GM12878 (cell line): ENCODE measurements at regions not wholly inside any gene's neighbourhood (a gene's known extent, or its start where the extent isn't known, plus 50 kb on each side); places are given as distances from the start of the nearest gene placed in this dataset.

Experiments used
- ATAC-seq: fragments of 200-7000 bp; cut with Tn5 transposase; 3 replicates; pipeline ENCODE4 v1.9.1; 2020; ENCODE audit warnings: mild to moderate bottlenecking, moderate library complexity
- BruUV-seq: library from RNA; stranded (reverse); fragments of 400-500 nt; replicated peaks from 2 replicates; lab custom pipeline; 2021; lab: Mats Ljungman, UMichigan
- CTCF ChIA-PET: fragments of 300-600 bp; sonication (Branson Sonifier 250); formaldehyde crosslinking; extraction: SDS; loops from one replicate; lab custom pipeline; 2021; ENCODE audit warnings: inconsistent platforms; lab: Yijun Ruan, JAX
- POLR2A ChIA-PET: fragments of 350-600 bp; formaldehyde crosslinking; extraction: SDS; loops from one replicate; lab custom pipeline; 2021; ENCODE audit warnings: inconsistent platforms; lab: Charles Lee
- RAD21 ChIA-PET: fragments of 300-600 bp; sonication (Branson Sonifier 250); formaldehyde crosslinking; loops from one replicate; lab custom pipeline; 2023; ENCODE audit warnings: antibody characterized with exemption; ENCODE audit not compliant: unreplicated experiment; lab: Charles Lee
- SMC1A ChIA-PET: fragments of 300-600 bp; sonication (Branson Sonifier 250); formaldehyde crosslinking; loops from one replicate; lab custom pipeline; 2023; ENCODE audit not compliant: unreplicated experiment, uncharacterized antibody; lab: Charles Lee
- DNase-seq: peaks from one replicate; pipeline ENCODE4 v3.0.0-alpha.2; 2011; ENCODE audit warnings: low read depth, low spot score
- FAIRE-seq: peaks from 3 replicates; lab custom pipeline; 2011; peaks lifted over from hg19 to GRCh38; lab: Jason Lieb, UNC
- H2AFZ ChIP-seq: 2 replicates; pipeline ENCODE4 v1.6.0; 2011; ENCODE audit warnings: low read depth, low read length, control low read depth; ENCODE audit not compliant: control insufficient read depth
- H3K27ac ChIP-seq: 2 replicates; pipeline ENCODE4 v1.5.1; 2011; ENCODE audit warnings: control low read depth; ENCODE audit not compliant: control insufficient read depth, insufficient read depth
- H3K27me3 ChIP-seq, 2 experiments: replicated peaks in 1 of 2; 2 replicates each; pipeline versions ENCODE4 v1.6.0 to v1.6.1; 2011; ENCODE audit warnings: low read length in 1 of 2; ENCODE audit not compliant: control insufficient read depth in 2 of 2, insufficient read depth in 2 of 2
- H3K36me3 ChIP-seq, 2 experiments: 2 replicates each; pipeline ENCODE4 v1.5.1; 2011; ENCODE audit warnings: low read length in 1 of 2; ENCODE audit not compliant: control insufficient read depth in 2 of 2, insufficient read depth in 2 of 2
- H3K4me1 ChIP-seq: 2 replicates; pipeline ENCODE4 v1.6.1; 2011; ENCODE audit warnings: mild to moderate bottlenecking, low read length, moderate library complexity, mixed read lengths; ENCODE audit not compliant: control insufficient read depth, insufficient read depth
- H3K4me2 ChIP-seq: 2 replicates; pipeline ENCODE4 v1.6.0; 2011; ENCODE audit warnings: control low read depth; ENCODE audit not compliant: control insufficient read depth, insufficient read depth
- H3K4me3 ChIP-seq: fragments of 200-600 bp; sonication (generic); 2 replicates; pipeline ENCODE4 v1.5.1; 2016
- H3K79me2 ChIP-seq: 2 replicates; pipeline ENCODE4 v1.6.0; 2011; ENCODE audit warnings: low read length; ENCODE audit not compliant: control insufficient read depth, insufficient read depth
- H3K9ac ChIP-seq: 2 replicates; pipeline ENCODE4 v1.8.0; 2011; ENCODE audit warnings: low read length, control low read depth, mixed read lengths; ENCODE audit not compliant: control insufficient read depth, insufficient read depth
- H3K9me3 ChIP-seq: replicated peaks from 3 replicates; pipeline ENCODE4 v1.5.1; 2011; ENCODE audit warnings: mild to moderate bottlenecking, low read length; ENCODE audit not compliant: control insufficient read depth, insufficient read depth
- H4K20me1 ChIP-seq: 2 replicates; pipeline ENCODE4 v1.6.0; 2011; ENCODE audit not compliant: control insufficient read depth, insufficient read depth
- BCL11A ChIP-seq: IDR thresholded peaks from 2 replicates; pipeline ENCODE4 v1.6.1; 2011; ENCODE audit warnings: low read depth, low read length
- CREB1 ChIP-seq: IDR thresholded peaks from 2 replicates; pipeline ENCODE4 v1.6.1; 2012; ENCODE audit warnings: low read depth, mild to moderate bottlenecking, inconsistent platforms
- CREM ChIP-seq: IDR thresholded peaks from 2 replicates; pipeline ENCODE4 v1.6.1; 2014; ENCODE audit warnings: antibody characterized with exemption, low read depth
- HDAC2 ChIP-seq: fragments of 200-600 bp; sonication (generic); IDR thresholded peaks from 2 replicates; pipeline ENCODE4 v1.6.1; 2017
- HSF1 ChIP-seq: fragments of 150-350 bp; IDR thresholded peaks from 2 replicates; pipeline ENCODE4 v1.6.1; 2014; ENCODE audit warnings: mild to moderate bottlenecking, low read depth, low read length
- IRF4 ChIP-seq: IDR thresholded peaks from 2 replicates; pipeline ENCODE4 v1.6.1; 2011; ENCODE audit warnings: low read depth, low read length
- JUNB ChIP-seq: IDR thresholded peaks from 2 replicates; pipeline ENCODE4 v1.6.1; 2016; ENCODE audit warnings: antibody characterized with exemption, mild to moderate bottlenecking
- NFXL1 ChIP-seq: fragments of 450-650 bp; IDR thresholded peaks from 2 replicates; pipeline ENCODE4 v1.6.1; 2017; ENCODE audit warnings: antibody characterized with exemption, mild to moderate bottlenecking, borderline replicate concordance
- NFYA ChIP-seq: IDR thresholded peaks from 2 replicates; pipeline ENCODE4 v1.6.1; 2011; ENCODE audit warnings: low read depth, mild to moderate bottlenecking, low read length, improper control_type of control experiment, borderline replicate concordance
- POLR2A ChIP-seq: IDR thresholded peaks from 2 replicates; pipeline ENCODE4 v1.6.1; 2011; ENCODE audit warnings: low read depth, mild to moderate bottlenecking, low read length
- PRDM15 ChIP-seq: fragments of 450-650 bp; formaldehyde crosslinking; IDR thresholded peaks from 2 replicates; pipeline ENCODE4 v1.4.0; 2020; ENCODE audit warnings: mild to moderate bottlenecking, moderate library complexity
- SMAD5 ChIP-seq: IDR thresholded peaks from 2 replicates; pipeline ENCODE4 v1.6.1; 2016; ENCODE audit warnings: antibody characterized with exemption, low read depth
- SMARCA5 ChIP-seq: fragments of 450-650 bp; IDR thresholded peaks from 2 replicates; pipeline ENCODE4 v1.6.1; 2017; ENCODE audit warnings: mild to moderate bottlenecking
- SPI1 ChIP-seq: IDR thresholded peaks from 2 replicates; pipeline ENCODE4 v1.6.1; 2011; ENCODE audit warnings: low read depth, mild to moderate bottlenecking, low read length, moderate library complexity, borderline replicate concordance; ENCODE audit not compliant: insufficient read depth
- SREBF2 ChIP-seq: IDR thresholded peaks from 2 replicates; pipeline ENCODE4 v1.6.1; 2012; ENCODE audit warnings: mild to moderate bottlenecking, low read length
- ZBED1 ChIP-seq: IDR thresholded peaks from 2 replicates; pipeline ENCODE4 v1.6.1; 2016; ENCODE audit warnings: borderline replicate concordance
- ZNF622 ChIP-seq: fragments of 450-650 bp; IDR thresholded peaks from 2 replicates; pipeline ENCODE4 v1.6.1; 2017; ENCODE audit warnings: mild to moderate bottlenecking, inconsistent platforms
- WGBS: methylation state at CpG from one replicate; pipeline ENCODE4 v1.1.6; 2016; ENCODE audit warnings: low lambda C conversion rate; ENCODE audit not compliant: insufficient replicate concordance, insufficient coverage; ENCODE audit errors: missing lambda C conversion rate; 5-methylcytosine and 5-hydroxymethylcytosine counted together
- in situ Hi-C: fragments of 300-500 bp; cut with MboI; formaldehyde crosslinking; loops from 9 replicates; pipeline ENCODE4 v1.14.3; 2018; ENCODE audit warnings: mixed read lengths
- intact Hi-C: fragments of 100-400 bp; cut with micrococcal nuclease; formaldehyde crosslinking; loops from one replicate; pipeline ENCODE4 v1.14.2; 2022; ENCODE audit not compliant: unreplicated experiment

GRCh38 chr4:164224871-164225270 is 529.1 kb upstream of the SMIM31 start:
- BruUV-seq, result no TSS peak

GRCh38 chr4:164229255-164229654 is 524.7 kb upstream of the SMIM31 start:
- no peak overlapping the region for H3K4me3 ChIP-seq
- intact Hi-C loops (no loop called here), in situ Hi-C loops (no loop called here)
- SMC1A ChIA-PET, result no interaction called here
- H3K9ac ChIP-seq, result no peak overlapping the region
- H3K4me1 ChIP-seq, result no peaks in the 10 kb centered on the region
- no peak for FAIRE-seq
- no peak overlapping the region for H2AFZ ChIP-seq
- H3K9me3 ChIP-seq, result no peaks in the 10 kb centered on the region
- TF ChIP-seq SPI1, result no peak
- no peak for TF ChIP-seq PRDM15
- no peak for TF ChIP-seq NFYA
- TF ChIP-seq CREM, result no peak
- TF ChIP-seq SMARCA5, result no peak
- no peak for TF ChIP-seq SREBF2
- no peak for TF ChIP-seq JUNB
- no peak for TF ChIP-seq POLR2A
- no peak for TF ChIP-seq ZBED1
- no peak for TF ChIP-seq IRF4
- H3K27ac ChIP-seq, result no peak overlapping the region
- H4K20me1 ChIP-seq, result no peaks in the 10 kb centered on the region
- no peak for DNase-seq
- no peak for ATAC-seq
- no TSS peak for BruUV-seq
- CTCF ChIA-PET, result no interaction called here
- no peaks in the 10 kb centered on the region for H3K27me3 ChIP-seq
- RAD21 ChIA-PET, result no interaction called here
- no peaks in the 10 kb centered on the region for H3K79me2 ChIP-seq
- H3K36me3 ChIP-seq, result no peaks in the 10 kb centered on the region
- POLR2A ChIA-PET, result no interaction called here
- H3K4me2 ChIP-seq, result no peak overlapping the region
- WGBS, result 95% methylated on average over 2 of the region's 2 CpGs

More at GRCh38 chr4:164224871-164225270, 529.1 kb upstream of the SMIM31 start:
- Histone ChIP-seq H3K27ac (no peak overlapping the region), H3K4me1 (no peaks in the 10 kb centered on the region), H2AFZ (no peak overlapping the region), H3K27me3 (no peaks in the 10 kb centered on the region), H3K4me2 (no peak overlapping the region), H3K4me3 (no peak overlapping the region), H3K9ac (no peak overlapping the region), H3K9me3 (no peaks in the 10 kb centered on the region), H3K79me2 (no peaks in the 10 kb centered on the region), H3K36me3 (no peaks in the 10 kb centered on the region), H4K20me1 (no peaks in the 10 kb centered on the region)
- no peak for FAIRE-seq
- POLR2A ChIA-PET, result no interaction called here
- TF ChIP-seq SMAD5, result no peak
- no peak for TF ChIP-seq BCL11A
- no peak for TF ChIP-seq ZNF622
- no peak for TF ChIP-seq CREB1
- no peak for TF ChIP-seq NFXL1
- TF ChIP-seq HDAC2, result no peak
- no peak for TF ChIP-seq HSF1
- no peak for DNase-seq
- no peak for ATAC-seq
- RAD21 ChIA-PET, result no interaction called here
- intact Hi-C loops (no loop called here), in situ Hi-C loops (no loop called here)
- CTCF ChIA-PET, result no interaction called here
- SMC1A ChIA-PET, result no interaction called here
